Vagina (tissue), 2 donors: ENCODE measurements at regions not wholly inside any gene's neighbourhood (a gene's known extent, or its start where the extent isn't known, plus 50 kb on each side); places are given as distances from the start of the nearest gene placed in this dataset.

Source experiments
- CTCF ChIP-seq, 3 experiments: fragments of 450-650 bp in 2 of 3; fragments of 200-600 bp in 1 of 3; sonication (generic) in 1 of 3; IDR thresholded peaks; one replicate each; pipeline ENCODE4 v1.5.1; 2017 to 2019; ENCODE audit warnings: antibody characterized with exemption in 3 of 3, mild to moderate bottlenecking in 2 of 3, moderate library complexity in 2 of 3
- POLR2AphosphoS5 ChIP-seq, 2 donors: sonication (generic); formaldehyde crosslinking; IDR thresholded peaks; one replicate each; pipeline ENCODE4 v1.9.0; 2017; ENCODE audit warnings: antibody characterized with exemption in 2 of 2, mild to moderate bottlenecking in 2 of 2, low read depth in 1 of 2; ENCODE audit not compliant: insufficient read depth in 1 of 2

GRCh38 chr5:82792096-82792495 lies 285.1 kb downstream of the TMEM167A start:
- no peak for TF ChIP-seq CTCF (IDR thresholded peaks at IDR 0.05)
- TF ChIP-seq POLR2AphosphoS5 (IDR thresholded peaks at IDR 0.05; ENCODE audit: insufficient read depth in 1 of 2, low read depth in 1 of 2): no peak
